ENCODE measurements at regions not wholly inside any gene's neighbourhood (a gene's known extent, or its start where the extent isn't known, plus 50 kb on each side); places are given as distances from the start of the nearest gene placed in this dataset.
"Not testable (repeated sequence)": the region's sequence is repeated elsewhere in the genome, so short reads cannot be mapped to it uniquely, and the experiment has no call there.

DNA sequence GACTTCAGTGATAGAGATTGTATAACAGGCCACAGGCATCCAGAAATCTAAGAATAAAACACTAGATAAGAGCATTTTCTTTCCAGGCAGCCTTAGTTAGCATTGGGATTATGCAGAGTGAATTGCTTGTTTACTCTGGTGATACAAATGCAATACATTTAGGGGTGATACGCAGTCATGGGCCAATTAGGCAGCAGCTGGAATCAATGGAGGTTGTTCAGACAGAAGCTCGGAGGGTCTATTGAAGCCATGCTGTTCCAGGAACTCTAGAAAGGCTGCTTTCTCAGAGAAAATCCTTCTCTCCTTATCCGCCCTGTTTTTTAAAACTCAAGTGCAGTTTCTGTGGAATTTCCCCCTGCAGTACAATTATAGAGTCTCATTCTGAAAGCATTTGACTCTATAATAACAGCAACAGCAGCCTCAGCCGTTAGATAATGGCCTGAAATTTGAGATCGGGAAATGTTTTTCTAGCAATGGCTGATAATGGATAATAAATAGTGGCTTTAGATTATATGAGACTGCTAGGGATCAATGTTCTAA, 364.3 kb upstream of the HS3ST5 start:
- DNase-seq: no peak
- intact Hi-C loops (cut with DNase I): no loop called here
- no peak for ATAC-seq

DNA sequence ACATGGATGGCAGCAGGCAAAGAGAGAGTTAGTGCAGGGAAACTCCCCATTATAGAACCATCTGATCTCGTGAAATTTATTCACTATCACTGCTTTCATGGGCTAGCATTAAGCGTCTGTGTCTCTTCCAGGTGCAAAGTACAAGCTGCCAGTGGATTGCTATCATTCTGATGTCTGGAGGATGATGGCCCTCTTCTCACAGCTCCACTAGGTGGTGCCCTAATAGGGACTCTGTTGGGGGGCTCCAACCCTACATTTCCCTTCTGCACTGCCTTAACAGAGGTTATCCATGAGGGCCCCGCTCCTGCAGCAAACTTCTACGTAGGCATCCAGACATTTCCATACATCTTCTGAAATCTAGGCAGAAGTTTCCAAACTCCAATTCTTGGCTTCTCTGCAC, 347.8 kb upstream of the HS3ST5 start:
- no peak for ATAC-seq
- DNase-seq: no peak
- intact Hi-C loops (cut with DNase I): no loop called here

DNA sequence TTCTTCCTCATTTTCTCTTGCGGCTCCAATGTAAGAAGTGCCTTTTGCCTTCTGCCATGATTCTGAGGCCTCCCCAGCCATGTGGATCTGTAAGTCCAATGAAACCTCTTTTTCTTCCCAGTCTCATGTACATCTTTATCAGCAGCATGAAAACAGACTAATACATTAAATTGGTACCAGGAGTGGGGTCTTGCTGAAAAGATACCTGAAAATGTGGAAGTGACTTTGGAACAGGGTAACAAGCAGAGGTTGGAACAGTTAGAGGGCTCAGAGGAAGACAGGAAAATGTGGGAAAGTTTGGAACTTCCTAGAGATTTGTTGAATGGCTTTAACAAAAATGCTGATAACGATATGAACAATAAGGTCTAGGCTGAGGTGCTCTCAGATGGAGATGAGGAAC, 316.7 kb upstream of the HS3ST5 start:
- DNase-seq (no peak), ATAC-seq (no peak)
- intact Hi-C loops (cut with DNase I): no loop called here

DNA sequence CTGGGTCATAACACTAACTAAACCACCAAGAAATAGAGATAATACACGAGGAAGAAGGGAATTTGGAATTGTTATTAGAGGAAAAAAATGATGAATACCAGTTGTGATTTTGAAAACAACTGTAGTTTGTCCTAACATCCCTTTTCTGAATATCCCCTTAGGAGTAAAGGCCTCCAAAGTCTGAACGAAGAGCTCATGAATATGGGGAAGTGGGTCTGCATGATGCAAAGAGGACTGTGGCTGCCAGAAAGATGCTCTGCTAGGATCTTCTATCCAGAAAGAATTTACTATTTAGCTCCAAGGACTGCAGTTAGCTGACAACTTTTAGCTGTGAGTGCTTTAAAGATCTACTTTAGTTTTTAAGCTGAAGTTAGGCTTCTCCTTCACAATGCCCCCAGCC, 308.8 kb upstream of the HS3ST5 start:
- ATAC-seq: no peak
- no peak for DNase-seq
- intact Hi-C loops (cut with DNase I): no loop called here

GRCh38 chr6:114650891-114651290, 308.1 kb upstream of the HS3ST5 start:
- DNase-seq (no peak), ATAC-seq (no peak)
- intact Hi-C loops (cut with DNase I): no loop called here

GRCh38 chr6:114649298-114649697, 306.5 kb upstream of the HS3ST5 start:
- intact Hi-C loops (cut with DNase I): no loop called here
- ATAC-seq (no peak), DNase-seq (no peak)

- intact Hi-C loops (cut with DNase I): no loop called here
- ATAC-seq (no peak), DNase-seq (no peak)
Measured at GRCh38 chr6:114648847-114649246, 306.0 kb upstream of the HS3ST5 start.

DNA sequence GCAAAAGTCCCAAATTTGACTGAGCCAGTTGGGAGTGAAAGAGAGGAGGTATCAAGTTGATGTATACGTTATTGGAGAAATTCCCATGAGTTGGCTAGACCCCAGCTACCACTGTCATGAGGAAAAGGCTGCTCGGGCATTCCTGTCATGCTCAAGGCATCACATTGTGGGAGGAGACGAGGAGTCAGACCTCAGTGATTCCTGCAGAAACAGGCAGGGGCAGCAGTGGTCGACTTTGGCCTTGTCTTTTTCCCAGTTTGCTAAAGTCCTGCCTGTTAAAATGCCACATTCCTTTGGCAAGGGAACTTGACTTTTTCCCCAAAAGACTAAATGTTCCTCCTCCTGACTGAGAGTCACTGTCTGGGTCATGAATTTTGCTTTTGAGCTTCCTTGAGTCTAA, 295.5 kb upstream of the HS3ST5 start:
- ATAC-seq (no peak), DNase-seq (no peak)
- intact Hi-C loops (cut with DNase I): no loop called here

- DNase-seq: no peak
- intact Hi-C loops (cut with DNase I): no loop called here
- ATAC-seq: no peak
Measured at GRCh38 chr6:114634016-114634415, 291.2 kb upstream of the HS3ST5 start.

DNA sequence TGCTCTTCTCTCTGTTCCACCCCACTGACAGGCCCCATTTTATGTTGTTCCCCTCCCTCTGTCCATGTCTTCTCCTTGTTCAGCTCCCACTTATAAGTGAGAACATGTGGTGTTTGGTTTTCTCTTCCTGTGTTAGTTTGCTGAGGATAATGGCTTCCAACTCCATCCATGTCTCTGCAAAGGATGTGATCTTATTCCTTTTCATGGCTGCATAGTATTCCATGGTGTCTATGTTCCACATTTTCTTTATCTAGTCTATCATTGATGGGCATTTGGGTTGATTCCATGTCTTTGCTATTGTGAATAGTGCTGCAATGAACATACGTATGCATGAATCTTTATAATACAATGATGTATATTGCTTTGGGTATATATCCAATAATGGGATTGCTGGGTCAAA, 283.4 kb upstream of the HS3ST5 start:
- DNase-seq; ATAC-seq; intact Hi-C loops (cut with DNase I): not testable (repeated sequence)

DNA sequence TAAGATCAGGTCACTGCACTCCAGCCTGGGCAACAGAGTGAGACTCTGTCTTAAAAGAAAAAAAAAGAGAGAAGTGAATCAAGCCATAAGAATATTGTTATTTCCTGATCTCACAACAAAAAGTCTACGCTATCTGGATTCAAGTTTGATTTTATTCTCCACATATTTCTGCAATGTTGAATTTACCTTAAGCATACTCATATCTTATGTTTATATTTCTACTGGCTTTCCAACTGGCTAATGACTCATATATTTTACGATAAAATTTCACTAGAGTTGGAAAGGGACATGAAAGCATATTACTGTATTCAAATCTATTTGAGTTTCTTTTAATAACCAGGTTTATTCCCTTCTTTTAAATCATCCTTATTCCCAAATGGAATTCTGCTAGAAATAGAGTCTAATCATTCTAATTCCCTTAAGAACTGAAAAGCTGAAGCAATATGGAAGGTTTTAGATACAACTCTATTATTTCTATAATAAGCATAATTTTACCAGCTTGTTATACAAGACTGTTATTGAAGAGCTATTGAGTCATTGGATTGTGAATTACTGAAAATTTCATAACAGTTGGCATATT, 276.9 kb upstream of the HS3ST5 start:
- intact Hi-C loops (cut with DNase I): no loop called here
- ATAC-seq: no peak
- no peak for DNase-seq

DNA sequence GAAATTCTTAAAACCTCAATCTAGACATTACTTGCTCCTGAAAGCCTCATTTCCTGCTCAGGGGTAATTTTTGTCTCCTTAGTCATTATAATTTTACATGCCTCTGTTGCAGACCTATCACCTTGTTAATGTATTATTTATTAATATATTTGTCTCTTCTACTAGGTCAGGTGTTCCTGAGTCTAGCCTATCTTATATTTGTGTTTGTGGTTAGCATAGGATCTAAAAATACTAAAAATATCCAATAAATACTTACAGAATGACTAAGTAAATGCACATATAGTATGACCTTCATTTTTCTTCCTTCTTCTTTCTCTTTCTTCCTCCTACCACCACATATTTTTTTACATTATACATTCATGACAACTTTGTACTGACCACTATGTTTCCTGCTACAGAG, 268.9 kb upstream of the HS3ST5 start:
- ATAC-seq: no peak
- intact Hi-C loops (cut with DNase I): no loop called here

DNA sequence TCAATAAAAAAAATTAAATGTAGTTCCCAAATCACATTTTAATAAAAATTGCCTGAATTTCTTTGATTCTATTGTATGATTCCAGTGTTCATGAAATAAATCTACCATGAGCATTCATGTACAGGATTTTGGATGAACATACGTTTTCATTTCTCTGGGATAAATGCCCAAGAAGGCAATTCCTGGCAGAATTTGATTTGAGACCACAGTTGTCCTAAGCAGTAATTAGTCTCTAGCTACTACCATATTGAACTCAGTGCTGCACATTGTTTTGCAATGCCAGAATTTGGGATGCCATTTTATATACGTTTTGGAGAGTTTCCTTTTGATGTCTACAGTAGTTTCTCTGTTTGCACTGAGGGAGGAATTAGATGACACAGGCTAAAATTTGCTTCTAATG, 265.3 kb upstream of the HS3ST5 start:
- ATAC-seq: no peak

More for the DNA sequence above, 268.9 kb upstream of the HS3ST5 start:
- no peak for DNase-seq

DNA sequence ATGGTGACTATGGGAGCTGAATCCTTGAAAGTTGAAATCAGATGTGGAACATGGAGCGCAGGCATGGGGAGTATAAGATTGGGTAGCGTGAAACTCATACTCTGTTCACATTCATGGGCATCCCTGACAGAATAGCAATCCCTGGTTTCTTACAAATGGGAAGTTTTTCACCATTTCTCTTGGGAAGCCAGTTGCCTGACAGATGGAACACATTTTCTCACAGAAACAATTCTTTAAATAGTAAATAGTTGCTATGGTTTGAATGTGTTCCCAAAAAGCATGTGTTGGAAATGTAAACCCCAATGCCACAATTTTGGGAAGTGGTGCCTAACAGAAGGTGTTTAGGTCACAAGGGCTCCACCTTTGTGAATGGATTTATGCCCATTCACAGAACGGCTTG, 262.8 kb upstream of the HS3ST5 start:
- ATAC-seq (no peak), DNase-seq (no peak)
- intact Hi-C loops (cut with DNase I): no loop called here

More for the DNA sequence above, 265.3 kb upstream of the HS3ST5 start:
- intact Hi-C loops (cut with DNase I): no loop called here
- no peak for DNase-seq

DNA sequence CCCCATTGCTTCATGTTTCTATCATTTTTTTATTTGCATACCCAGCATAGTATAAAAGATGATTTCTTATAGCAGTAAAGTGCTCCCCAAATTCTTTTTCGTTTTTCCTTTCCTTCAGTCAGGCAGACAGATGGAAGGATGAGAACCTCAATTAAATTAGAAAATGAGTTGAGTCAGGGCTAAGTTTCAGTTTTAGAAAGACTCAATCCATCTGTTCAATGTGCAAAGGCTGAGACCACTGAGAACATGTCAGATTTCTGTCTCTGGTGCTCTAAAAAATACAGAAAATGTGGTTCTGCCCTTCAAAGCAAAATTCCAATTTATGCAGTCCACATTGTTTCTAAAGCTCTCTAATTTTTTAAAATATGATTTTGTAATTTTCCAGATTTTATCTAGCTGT, 257.6 kb upstream of the HS3ST5 start:
- intact Hi-C loops (cut with DNase I): no loop called here
- DNase-seq (no peak), ATAC-seq (no peak)

GRCh38 chr6:114595591-114595990, 252.8 kb upstream of the HS3ST5 start:
- DNase-seq: no peak
- intact Hi-C loops (cut with DNase I): no loop called here
- no peak for ATAC-seq

DNA sequence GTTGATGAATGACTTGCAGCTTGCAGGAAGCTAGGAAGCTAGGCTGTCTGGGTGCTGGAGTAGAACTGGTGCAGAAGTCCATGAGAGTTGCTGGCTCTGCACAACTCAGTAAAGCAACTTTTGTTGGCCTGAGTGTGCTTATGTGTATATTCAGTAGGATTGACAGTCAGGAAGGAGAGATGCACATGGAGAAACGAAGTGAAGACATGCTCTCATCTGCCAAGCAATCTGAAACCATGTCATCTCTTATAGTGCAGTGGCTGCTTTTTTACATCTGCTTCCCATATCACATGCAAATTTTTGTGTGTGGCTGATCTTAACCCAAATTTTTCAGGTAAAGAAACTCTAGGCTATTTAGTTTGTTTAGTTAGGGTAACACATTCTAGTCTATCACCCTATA, 252.4 kb upstream of the HS3ST5 start:
- intact Hi-C loops (cut with DNase I): no loop called here
- ATAC-seq: no peak
- DNase-seq: no peak

GRCh38 chr6:114592506-114592905, 249.7 kb upstream of the HS3ST5 start:
- DNase-seq (no peak), ATAC-seq (no peak)
- intact Hi-C loops (cut with DNase I): no loop called here

GRCh38 chr6:114588726-114589125, 245.9 kb upstream of the HS3ST5 start:
- ATAC-seq (no peak), DNase-seq (no peak)
- intact Hi-C loops (cut with DNase I): no loop called here

GRCh38 chr6:114586298-114586697, 243.5 kb upstream of the HS3ST5 start:
- no peak for DNase-seq
- intact Hi-C loops (cut with DNase I): no loop called here
- ATAC-seq: no peak

DNA sequence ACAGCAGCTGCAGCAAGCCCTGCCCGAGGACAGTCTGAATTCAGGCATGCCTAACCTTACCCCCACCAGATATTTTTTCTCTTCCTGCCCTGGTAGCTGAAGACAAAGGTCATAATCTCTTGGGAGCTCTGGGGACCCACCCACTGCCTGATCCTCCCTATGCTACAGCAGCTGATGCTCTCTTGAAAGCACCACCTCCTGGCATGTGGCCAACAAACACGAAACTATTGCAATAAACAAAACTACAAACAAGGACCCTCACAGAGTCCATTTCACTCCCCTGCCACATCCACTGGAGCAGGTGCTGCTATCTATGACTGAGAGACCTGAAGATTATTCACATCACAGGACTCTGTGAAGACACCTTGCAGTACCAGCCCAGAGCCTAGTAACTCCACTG, 238.5 kb upstream of the HS3ST5 start:
- intact Hi-C loops (cut with DNase I): no loop called here
- ATAC-seq (no peak), DNase-seq (no peak)

DNA sequence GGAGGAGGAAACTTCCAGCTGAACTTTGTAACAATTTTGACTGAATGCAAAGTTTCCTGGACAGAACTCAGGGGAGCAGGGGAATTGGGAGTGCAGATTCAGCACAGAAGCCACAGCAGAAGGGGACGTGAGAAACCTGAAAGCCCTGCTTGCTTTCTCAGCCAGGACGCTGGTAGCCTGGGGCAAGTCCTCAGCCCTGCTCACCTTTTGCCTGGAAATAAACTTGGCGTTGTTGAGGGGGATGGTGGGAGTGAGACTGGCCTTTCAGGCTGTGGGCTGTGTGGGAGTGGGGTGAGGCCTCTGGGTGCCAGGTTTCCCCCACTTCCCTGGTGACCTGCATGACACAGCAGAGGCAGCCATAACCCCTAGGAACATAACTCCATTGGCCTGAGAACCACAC, 238.1 kb upstream of the HS3ST5 start:
- intact Hi-C loops (cut with DNase I): no loop called here
- no peak for DNase-seq
- peak in 1 of 2 donors; percentile 23 for ATAC-seq

Measured in left cardiac atrium (tissue), 4 donors.